Adipocyte (in vitro differentiated cells): ENCODE measurements at regions not wholly inside any gene's neighbourhood (a gene's known extent, or its start where the extent isn't known, plus 50 kb on each side); places are given as distances from the start of the nearest gene placed in this dataset.

Source experiments
- DNase-seq: peaks from one replicate; pipeline ENCODE4 v3.0.0-alpha.2; 2015; ENCODE audit warnings: low read depth
- H3K27me3 ChIP-seq: replicated peaks from 2 replicates; pipeline ENCODE4 v1.7.0; 2013; ENCODE audit warnings: mild to moderate bottlenecking, low read length, moderate library complexity; ENCODE audit not compliant: control insufficient read depth, insufficient read depth
- H3K36me3 ChIP-seq: 2 replicates; pipeline ENCODE4 v1.7.0; 2013; ENCODE audit warnings: low read length, mild to moderate bottlenecking, moderate library complexity; ENCODE audit not compliant: control insufficient read depth, insufficient read depth, severe bottlenecking
- H3K4me1 ChIP-seq: 2 replicates; pipeline ENCODE4 v1.7.0; 2013; ENCODE audit warnings: mild to moderate bottlenecking, low read length, moderate library complexity; ENCODE audit not compliant: control insufficient read depth, insufficient read depth
- H3K4me3 ChIP-seq: 2 replicates; pipeline ENCODE4 v1.7.0; 2013; ENCODE audit warnings: mild to moderate bottlenecking, low read length, moderate library complexity
- H3K9ac ChIP-seq: 2 replicates; pipeline ENCODE4 v1.7.0; 2013; ENCODE audit warnings: mild to moderate bottlenecking, low read length, moderate library complexity
- H3K9me3 ChIP-seq: 2 replicates; pipeline ENCODE4 v1.7.0; 2013; ENCODE audit warnings: mild to moderate bottlenecking, low read length, moderate library complexity; ENCODE audit not compliant: control insufficient read depth

DNA sequence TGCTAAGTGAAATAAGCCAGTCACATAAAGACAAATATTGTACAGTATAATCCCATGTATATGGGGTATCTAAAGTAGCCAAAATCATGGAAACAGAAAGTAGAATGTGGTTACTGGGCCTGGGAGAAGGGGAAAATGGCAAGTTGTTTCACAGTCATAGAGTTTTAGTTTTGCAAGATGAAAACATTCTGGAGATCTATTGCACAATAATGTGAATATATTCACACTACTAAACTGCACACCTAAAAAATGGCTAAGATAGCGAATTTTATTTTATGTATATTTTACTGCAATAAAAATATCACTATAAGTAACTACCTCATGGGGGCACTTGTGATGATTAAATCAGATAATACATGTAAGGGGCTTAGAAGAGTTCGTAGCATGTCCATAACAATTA, 72.0 kb upstream of the ARHGAP32 start:
- no peak for DNase-seq
- Histone ChIP-seq H3K27me3 (no peaks in the 10 kb centered on the region), H3K4me3 (no peak overlapping the region), H3K36me3 (no peaks in the 10 kb centered on the region), H3K9me3 (no peaks in the 10 kb centered on the region), H3K9ac (no peak overlapping the region), H3K4me1 (peaks cover 4% of the 10 kb centered on the region)

DNA sequence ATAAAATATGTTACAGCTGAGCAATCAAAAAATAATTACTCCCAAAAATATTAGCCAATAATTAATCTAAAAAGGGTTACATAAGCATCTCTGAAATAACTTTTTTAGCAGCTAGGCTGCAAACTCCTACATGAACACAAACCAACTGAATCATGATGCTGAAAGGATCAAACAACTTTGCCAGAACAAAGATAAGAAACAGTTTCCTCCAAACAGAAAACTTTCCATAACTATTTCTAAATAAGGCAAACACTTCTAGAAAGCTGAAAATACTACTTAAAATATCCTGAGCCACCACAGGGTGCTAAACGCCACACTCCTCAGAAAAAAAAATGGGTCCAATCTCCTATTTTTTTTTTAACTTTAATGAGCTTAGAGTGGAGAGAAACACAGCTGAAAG, 68.6 kb upstream of the ARHGAP32 start:
- no peak overlapping the region for H3K9ac ChIP-seq
- DNase-seq = no peak
- H3K4me3 ChIP-seq = no peak overlapping the region
- H3K4me1 ChIP-seq = peaks cover 4% of the 10 kb centered on the region
- no peaks in the 10 kb centered on the region for H3K27me3 ChIP-seq
- no peaks in the 10 kb centered on the region for H3K36me3 ChIP-seq
- H3K9me3 ChIP-seq = no peaks in the 10 kb centered on the region

DNA sequence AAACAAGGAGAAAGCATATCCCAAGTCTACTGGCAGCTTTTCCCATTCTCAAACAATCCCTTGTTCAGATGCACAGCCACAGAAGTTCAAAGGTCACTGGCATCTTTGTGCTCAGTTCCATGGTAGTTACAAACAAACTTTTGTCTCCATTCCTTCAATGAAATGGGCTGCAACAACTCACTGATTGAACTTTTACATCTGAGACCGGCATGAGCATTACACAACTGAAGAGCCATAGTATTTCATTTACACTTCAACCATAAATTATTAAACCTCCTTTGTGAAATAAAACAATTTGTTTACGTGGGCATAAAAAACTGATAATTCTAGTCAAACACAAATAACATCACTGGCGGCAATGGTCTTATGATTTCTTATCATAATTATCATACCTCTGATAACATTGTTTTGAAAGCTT, 67.8 kb upstream of the ARHGAP32 start:
- Histone ChIP-seq H3K36me3 (no peaks in the 10 kb centered on the region), H3K9ac (no peak overlapping the region), H3K4me1 (peaks cover 4% of the 10 kb centered on the region), H3K27me3 (no peaks in the 10 kb centered on the region), H3K4me3 (no peak overlapping the region), H3K9me3 (no peaks in the 10 kb centered on the region)
- no peak for DNase-seq

DNA sequence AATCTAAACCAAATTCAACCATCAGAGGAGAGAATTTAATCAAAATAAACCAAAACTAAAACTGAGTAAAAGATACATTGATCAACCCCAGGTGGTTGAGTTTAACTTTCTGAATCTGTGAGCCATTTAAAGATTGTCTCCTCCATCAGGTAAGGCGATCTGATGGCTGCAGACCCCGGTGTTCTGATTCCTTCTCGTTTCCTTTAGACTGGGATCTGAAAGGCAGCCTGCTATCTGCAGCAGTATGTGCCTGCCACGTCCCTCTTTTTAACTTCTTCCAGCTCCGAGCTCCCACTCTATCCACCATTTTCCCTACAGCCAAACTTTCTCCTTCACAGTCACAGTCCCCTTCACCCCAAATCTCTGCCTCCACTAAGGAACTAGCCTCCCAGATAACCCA, 66.1 kb upstream of the ARHGAP32 start:
- no peaks in the 10 kb centered on the region for H3K9me3 ChIP-seq
- no peak overlapping the region for H3K4me3 ChIP-seq
- peaks cover 4% of the 10 kb centered on the region for H3K4me1 ChIP-seq
- H3K9ac ChIP-seq = no peak overlapping the region
- no peaks in the 10 kb centered on the region for H3K36me3 ChIP-seq
- DNase-seq = no peak
- no peaks in the 10 kb centered on the region for H3K27me3 ChIP-seq

DNA sequence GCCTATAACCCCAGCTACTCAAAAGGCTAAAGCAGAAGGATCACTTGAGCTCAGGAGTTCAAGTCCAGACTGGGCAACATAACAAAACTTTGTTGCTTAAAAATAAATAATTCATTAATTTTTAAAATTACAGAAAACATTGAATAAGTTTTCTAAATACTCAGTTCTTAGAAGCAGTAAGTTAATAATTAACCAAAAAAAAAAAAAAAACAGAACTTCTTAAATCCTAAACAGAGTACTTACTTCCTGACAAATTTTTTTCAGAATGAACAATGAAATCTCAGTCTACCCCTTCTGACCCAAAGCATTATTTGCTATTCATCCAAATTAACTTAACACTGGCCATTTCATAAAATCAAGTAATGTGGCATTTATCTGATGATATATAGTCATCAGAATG, 65.4 kb upstream of the ARHGAP32 start:
- Histone ChIP-seq H3K9ac (no peak overlapping the region), H3K4me1 (peaks cover 4% of the 10 kb centered on the region), H3K27me3 (no peaks in the 10 kb centered on the region), H3K36me3 (no peaks in the 10 kb centered on the region), H3K4me3 (no peak overlapping the region), H3K9me3 (no peaks in the 10 kb centered on the region)
- DNase-seq = no peak

DNA sequence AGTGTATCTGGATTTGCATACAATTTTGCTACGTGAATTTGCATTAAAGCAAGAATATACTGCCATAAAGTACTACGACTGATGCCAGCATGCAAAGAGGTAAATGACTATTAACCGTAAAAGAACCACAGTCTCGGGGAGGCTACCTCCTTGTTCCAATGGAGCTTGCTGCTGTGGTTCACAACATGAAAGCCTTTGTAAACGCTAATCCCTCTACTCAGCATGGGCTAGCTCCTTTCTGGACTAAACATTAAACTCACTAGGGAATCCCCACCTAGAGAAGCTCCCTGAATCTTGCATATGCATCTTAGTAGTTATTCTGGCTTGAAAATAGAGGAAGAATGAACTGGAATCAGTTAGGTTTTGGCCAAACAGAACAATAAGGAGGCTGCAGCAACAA, 60.5 kb upstream of the ARHGAP32 start:
- no peak for DNase-seq
- Histone ChIP-seq H3K9me3 (no peaks in the 10 kb centered on the region), H3K9ac (no peak overlapping the region), H3K27me3 (no peaks in the 10 kb centered on the region), H3K4me1 (peaks cover 25% of the 10 kb centered on the region), H3K36me3 (no peaks in the 10 kb centered on the region), H3K4me3 (no peak overlapping the region)

DNA sequence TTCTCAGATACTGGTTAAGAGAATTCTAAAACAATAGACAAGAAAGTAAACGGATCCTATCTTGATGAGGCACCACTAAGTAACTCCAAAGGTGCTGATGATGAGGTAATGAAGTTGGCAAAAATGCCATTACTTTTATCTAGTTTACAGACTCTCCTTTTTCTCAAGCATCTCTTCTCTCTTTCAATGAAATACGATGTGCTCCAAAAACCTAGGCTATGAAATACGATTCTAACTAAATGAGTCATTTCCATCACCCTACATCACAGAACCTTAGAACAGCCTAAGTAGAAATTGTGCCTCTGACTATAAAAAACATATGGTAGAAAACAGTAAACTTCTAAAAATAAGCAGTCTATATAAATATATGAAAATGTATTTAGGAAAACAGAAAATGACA, 58.9 kb upstream of the ARHGAP32 start:
- H3K4me3 ChIP-seq = no peak overlapping the region
- DNase-seq = peak; percentile 60
- no peak overlapping the region for H3K9ac ChIP-seq
- peaks cover 25% of the 10 kb centered on the region for H3K4me1 ChIP-seq
- H3K27me3 ChIP-seq = no peaks in the 10 kb centered on the region
- no peaks in the 10 kb centered on the region for H3K36me3 ChIP-seq
- no peaks in the 10 kb centered on the region for H3K9me3 ChIP-seq

DNA sequence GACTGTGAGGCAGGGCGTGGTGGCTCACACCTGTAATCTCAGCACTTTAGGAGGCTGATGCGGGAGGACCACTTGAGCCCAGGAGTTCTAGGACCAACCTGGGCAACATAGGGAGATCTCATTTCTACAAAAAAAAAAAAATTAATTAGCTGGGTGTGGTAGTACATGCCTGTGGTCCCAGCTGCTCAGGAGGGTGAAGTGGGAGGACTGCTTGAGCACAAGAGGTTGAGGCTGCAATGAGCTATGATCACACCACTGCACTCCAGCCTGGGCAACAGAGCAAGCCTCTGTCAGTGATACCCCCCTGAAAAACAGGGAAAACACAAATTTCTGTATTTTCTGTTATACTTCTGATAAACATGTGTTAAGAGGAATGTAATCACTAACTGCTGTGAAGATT, 57.8 kb upstream of the ARHGAP32 start:
- Histone ChIP-seq H3K9me3 (no peaks in the 10 kb centered on the region), H3K4me3 (no peak overlapping the region), H3K4me1 (peaks cover 25% of the 10 kb centered on the region), H3K36me3 (no peaks in the 10 kb centered on the region), H3K9ac (peak overlapping the region; percentile 37), H3K27me3 (no peaks in the 10 kb centered on the region)
- no peak for DNase-seq

DNA sequence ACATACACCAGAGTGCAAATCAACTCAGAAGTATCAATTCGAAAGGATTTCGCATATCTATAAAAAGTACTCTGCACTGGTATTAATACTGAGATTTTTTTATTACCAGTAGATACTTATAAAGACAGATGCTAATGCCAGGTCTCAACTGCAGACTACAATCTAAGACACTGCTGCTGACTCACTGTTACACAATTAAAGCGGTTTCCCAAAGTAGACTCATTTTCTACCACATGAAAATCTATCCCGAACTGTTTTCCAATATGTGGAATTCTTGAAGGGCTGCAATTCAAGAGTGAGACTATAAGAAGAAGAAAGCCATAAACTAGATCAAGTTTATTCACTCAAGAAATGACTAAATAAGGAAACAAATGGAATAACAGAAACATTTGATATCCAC, 57.2 kb upstream of the ARHGAP32 start:
- H3K4me1 ChIP-seq = peaks cover 25% of the 10 kb centered on the region
- H3K4me3 ChIP-seq = no peak overlapping the region
- H3K9me3 ChIP-seq = no peaks in the 10 kb centered on the region
- H3K36me3 ChIP-seq = no peaks in the 10 kb centered on the region
- no peaks in the 10 kb centered on the region for H3K27me3 ChIP-seq
- DNase-seq = peak; percentile 57
- peak overlapping the region; percentile 37 for H3K9ac ChIP-seq

DNA sequence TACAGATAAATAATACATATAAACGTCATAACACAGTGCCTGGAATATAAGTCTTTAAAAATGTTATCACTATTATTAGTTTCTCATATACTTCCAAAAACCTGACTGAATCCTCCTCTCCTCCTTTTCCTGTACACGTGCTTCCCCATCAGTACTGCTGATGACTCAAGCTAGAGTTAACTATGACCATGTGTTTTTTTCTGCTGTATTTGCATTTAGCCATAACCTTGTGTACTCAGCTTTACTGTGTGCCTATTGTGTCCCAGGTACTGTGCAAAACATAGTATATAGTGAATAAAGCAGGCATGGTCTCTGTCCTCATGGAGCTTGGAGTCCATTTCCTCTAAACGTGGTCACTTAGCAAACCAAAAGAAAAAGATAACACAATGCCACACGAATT, 56.5 kb upstream of the ARHGAP32 start:
- H3K36me3 ChIP-seq = no peaks in the 10 kb centered on the region
- H3K9me3 ChIP-seq = no peaks in the 10 kb centered on the region
- DNase-seq = peak; percentile 52
- no peaks in the 10 kb centered on the region for H3K27me3 ChIP-seq
- H3K4me1 ChIP-seq = peaks cover 25% of the 10 kb centered on the region
- H3K4me3 ChIP-seq = peak overlapping the region; percentile 13
- H3K9ac ChIP-seq = no peak overlapping the region

DNA sequence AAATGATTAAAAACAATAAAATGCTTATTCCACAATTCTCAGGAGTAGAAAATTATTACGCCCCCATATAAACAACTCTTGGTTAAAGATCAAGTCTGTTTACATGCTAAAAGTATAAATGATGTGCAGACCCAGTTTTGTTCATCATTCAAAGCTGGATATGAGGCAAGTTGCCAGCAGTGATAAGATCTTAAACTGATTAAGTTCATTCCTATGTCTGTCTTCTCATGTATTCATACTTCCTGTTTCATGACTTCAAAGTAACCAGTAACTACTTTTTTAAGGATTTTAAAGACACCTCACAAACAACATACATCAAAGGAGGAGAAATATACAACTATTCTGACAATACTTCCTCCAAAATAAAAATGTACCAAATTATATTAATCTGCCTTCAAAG, 55.0 kb upstream of the ARHGAP32 start:
- Histone ChIP-seq H3K9me3 (no peaks in the 10 kb centered on the region), H3K4me1 (peaks cover 25% of the 10 kb centered on the region), H3K36me3 (no peaks in the 10 kb centered on the region), H3K9ac (no peak overlapping the region), H3K4me3 (no peak overlapping the region), H3K27me3 (no peaks in the 10 kb centered on the region)
- DNase-seq = peak; percentile 44

DNA sequence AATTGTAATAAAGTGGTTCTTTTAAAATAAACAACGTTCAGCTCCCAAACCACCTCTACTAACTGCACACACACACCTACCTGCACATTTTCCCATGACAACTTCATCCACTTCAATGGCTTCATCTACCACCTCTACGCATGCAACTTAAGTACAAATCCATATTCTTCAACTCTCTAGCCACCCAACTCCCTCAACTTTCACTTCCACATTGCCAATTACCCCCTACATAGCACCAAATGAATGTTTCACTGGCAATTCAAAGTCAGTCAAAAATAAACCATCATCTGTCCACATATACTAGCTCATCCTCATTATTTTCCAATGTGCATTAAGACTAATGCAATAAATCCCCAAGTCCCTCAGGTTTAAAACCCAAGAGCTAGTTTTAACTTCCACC, 50.7 kb upstream of the ARHGAP32 start:
- Histone ChIP-seq H3K4me3 (no peak overlapping the region), H3K27me3 (no peaks in the 10 kb centered on the region), H3K9me3 (no peaks in the 10 kb centered on the region), H3K36me3 (no peaks in the 10 kb centered on the region), H3K4me1 (no peaks in the 10 kb centered on the region), H3K9ac (no peak overlapping the region)
- no peak for DNase-seq
